Islet precursor cell (in vitro differentiated cells): ENCODE measurements at regions not wholly inside any gene's neighbourhood (a gene's known extent, or its start where the extent isn't known, plus 50 kb on each side); places are given as distances from the start of the nearest gene placed in this dataset.

Experiments used
- DNase-seq: peaks from one replicate; pipeline ENCODE4 v3.0.0-alpha.2; 2018

DNA sequence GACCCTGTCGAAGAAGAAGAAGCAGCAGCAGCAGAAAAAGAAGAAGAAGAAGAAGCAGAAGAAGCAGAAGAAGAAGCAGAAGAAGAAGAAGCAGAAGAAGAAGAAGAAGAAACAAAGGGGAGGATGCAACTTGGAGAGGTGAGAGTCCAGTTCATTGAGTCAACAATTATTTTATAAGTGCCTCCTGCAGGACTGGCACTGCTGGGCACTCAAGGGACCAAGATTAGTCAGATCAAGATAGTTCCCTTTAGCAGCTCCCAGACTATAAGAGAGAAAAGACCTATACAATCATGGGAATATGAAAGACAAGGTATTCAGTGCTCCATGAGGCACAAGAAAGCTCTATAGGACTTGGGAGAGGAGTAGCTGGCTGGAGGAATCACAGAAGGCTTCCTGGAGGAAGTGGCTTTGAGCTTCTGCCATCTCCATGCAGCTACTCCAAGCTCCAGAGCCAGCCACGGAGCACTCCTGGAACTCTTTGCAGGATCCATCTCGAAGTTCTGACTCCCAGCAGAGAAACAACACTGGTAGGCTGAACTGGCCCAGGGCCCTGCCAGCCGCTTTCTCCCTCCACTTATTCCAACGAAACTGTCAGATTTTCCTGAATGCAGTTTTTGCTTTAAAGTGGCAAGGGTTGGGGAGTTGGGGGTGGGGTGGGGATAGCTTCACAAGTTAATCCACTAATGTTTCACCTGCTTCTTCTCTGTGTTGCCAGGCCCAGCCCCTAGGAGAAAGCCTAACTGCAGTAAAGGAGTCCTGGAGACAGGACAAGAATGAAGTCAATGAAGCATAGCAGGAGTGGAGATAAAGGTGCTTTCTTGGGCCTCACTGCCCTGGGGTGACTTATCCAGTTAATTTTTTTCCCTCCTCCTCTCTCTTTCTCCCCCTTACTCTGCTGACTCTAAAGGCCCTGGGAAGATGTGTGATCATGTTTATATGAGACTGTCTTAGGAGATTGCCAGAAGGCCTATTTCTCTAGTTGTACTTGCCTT, 140.1 kb upstream of the PARP11 start:
- DNase-seq = no peak

DNA sequence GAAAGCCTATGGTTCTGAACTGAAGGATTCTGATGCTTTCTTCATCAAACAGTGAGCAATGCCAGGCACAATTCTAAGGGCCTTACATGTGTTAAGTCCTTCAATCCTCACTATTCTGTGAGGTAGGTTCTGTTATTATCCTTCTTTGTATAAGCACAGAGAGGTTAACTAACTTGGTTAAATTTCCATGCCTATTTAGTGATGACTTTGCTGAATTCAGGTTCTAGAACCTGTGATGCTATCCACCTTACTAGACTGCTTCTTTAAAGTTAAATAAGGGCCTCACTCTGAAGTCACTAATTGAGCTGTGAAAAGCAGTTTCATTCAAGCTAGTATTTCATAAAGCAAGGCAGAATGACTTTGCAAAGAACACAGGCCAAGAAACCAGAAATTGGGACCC, 138.9 kb upstream of the PARP11 start:
- no peak for DNase-seq

DNA sequence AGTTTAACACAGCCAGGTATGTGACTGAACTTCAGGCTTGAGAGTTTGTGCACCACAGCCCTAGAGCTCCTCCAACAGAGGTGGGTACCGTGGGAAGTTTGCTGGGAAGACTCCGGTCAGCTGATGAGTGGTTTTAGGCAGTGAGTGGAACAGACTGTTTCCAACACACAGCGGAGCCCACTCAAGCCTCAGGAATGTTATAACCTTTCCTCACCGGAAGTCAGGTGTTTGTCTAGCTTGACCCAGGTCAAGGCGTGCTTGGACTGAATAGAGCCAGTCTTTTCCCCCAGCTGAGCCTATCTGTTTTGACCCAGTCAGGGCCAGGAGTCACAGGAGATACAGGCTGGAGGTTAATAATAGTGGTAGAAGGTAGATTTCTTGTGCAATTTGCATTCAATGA, 138.4 kb upstream of the PARP11 start:
- DNase-seq = peak; percentile 97

DNA sequence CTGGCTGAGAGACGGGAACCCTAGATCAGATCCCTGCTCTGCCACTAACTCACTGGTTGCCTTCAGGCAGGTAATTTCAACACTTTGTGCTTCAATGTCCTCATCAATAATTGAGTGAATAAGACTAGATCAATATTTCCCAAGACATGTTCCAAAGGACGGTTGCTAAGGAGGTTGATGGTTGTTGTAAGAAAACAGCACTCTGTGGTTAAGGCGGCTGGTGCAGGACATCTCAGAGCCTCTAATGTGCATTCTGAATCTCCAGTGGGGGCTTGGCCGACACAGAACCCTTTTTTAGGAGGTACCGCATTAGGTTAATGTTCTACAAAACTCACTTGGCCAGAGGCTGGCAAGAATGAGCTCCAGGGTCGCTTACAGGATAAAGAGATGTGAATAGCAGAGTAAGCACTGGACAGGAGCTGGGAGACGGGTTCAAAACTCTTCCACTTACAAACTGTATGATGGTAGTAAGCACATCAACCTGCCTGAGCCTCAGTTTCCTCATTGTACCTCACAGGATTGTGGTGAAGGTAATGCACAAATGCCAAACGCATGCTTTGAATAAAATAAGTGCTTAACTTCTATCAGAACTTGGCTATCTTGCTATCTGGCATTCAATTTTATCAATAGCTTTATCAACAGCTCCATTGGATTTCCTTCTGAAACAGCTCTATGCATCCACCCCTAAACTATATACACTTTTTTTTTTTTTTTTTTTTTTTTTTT, 136.9 kb upstream of the PARP11 start:
- DNase-seq = peak; percentile 52

DNA sequence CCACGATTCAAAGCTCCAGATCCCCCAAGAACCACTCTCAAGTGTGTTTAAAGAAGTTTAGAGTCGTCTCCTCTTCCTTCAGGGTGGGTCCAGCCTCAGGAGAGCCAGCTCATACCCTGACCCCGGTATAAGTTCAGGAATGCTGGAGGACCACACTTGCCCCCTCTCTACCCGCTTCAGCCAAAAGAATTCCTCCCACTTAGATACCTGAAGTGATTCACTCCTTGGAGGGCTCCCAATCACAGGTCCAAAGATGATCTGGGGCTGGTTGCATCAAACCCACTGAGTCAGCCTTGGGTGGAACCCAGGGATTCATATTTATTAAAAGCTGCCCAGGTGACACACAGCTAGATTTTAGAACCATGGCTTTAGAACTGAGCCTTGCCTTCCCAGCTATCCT, 133.5 kb upstream of the PARP11 start:
- DNase-seq = peak; percentile 43

DNA sequence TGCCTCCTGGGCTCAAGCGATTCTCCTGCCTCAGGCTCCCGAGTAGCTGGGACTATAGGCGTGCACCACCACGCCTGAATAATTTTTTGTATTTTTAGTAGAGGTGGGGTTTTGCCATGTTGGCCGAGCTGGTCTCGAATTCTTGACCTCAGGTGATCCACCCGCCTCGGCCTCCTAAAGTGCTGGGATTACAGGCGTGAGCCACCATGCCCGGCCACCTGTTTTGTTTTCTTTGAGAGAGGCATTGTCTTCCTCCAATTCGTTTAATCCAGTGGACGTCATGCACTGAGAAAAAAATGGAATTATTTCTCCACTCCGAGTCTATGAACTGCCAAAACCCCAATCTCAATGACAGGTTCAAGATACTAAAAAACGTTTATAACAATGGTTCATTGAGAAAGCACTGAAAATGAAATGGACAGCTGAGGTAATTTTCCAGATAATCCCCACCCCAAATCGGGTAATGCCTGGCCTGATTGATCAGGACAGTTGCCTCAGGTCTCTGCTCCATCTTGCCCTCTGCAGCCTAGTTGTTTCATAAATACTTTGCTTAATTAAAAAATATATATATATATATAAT, 132.7 kb upstream of the PARP11 start:
- DNase-seq = peak; percentile 17

DNA sequence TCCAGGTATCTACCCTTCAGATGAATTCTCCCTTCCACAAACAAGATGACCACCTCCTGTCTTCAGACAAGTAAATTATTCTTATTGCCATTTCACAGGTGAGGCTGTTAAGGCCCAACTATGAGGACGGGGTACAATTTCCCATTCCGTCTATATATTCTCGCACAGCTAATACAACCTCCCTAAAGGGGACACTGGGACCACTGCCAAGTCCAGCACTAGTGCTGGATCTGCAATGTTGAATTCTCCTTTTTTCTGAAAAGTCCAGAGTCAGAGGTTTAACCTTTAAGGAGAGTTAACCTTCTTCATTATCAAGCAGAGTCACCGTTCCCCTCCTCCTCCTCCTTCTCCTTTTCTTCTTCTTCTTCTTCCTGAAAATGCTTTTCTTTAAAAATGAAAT, 130.4 kb upstream of the PARP11 start:
- DNase-seq = no peak

DNA sequence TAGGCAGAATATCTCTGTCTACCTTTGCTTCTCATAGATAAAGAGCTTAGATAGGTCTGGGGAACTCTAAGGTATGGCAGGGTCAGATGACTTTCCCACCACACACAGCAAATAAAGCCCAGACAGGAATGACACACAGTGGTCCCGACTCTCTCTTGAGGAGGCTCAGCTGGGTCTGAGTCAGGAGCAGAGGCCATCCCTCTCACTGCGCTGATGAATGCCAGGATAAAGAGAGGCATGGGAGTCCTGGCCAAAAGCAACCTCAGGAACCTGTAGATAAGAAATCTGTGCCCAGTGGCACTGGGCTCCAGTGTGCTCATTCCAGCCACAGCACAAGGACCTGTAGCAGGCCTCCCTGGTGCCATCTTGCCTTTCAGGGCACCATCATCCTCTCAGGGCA, 129.4 kb upstream of the PARP11 start:
- DNase-seq = peak; percentile 79

DNA sequence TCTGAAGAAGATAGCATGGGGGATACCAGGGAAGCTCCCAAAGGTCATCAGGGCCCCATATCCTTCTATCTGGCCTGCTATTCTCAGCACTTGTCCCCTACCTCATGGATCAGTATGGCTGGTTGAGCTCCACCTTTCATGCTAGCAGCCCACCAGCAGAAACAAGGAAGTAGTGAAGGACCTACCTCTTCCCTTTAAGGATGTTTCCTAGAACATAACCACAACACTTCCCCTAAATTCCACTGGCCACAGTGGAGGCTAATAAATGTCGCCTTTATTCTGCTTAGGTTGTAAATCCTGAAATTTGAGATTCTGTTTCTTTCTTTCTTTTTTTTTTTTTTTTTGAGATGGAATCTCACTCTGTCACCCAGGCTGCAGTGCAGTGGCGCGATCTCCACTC, 128.6 kb upstream of the PARP11 start:
- DNase-seq = peak; percentile 33

DNA sequence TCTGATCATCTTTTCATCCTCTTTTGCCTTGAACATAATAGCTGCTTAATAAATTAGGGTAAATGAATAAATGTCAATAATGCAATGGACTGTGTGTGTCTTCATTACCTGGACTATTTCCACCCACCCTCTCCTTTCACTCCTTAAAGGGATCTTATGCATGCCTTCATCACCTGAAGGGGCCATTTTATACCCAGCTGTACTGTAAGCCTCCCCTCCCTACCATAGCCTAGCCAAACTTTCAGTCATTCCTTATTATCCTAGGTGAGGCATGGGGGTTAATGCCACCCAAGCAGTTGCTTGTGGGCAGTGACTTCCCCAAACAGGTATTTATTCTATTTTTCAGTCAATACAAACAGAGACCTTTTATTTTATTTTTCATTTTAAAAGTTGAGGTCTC, 127.8 kb upstream of the PARP11 start:
- peak; percentile 18 for DNase-seq

DNA sequence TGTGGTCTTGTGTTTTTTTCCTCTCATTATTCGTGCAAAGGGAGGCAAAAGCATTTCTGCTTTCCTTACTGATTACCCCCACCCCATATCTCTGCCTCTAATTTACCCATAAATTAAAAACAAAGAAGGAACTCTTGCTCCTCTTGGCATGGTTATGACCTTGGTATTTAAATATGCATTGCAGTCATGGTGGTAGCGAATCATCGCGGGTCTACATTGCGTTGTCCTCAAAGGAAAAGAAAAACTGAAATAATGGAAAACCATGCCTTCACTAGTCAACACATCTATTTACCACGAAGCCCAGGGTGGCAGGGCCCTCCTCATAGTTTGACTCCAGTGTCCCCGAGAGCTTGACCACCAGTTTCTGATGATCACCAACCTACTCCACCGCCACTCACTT, 126.7 kb upstream of the PARP11 start:
- peak; percentile 22 for DNase-seq

DNA sequence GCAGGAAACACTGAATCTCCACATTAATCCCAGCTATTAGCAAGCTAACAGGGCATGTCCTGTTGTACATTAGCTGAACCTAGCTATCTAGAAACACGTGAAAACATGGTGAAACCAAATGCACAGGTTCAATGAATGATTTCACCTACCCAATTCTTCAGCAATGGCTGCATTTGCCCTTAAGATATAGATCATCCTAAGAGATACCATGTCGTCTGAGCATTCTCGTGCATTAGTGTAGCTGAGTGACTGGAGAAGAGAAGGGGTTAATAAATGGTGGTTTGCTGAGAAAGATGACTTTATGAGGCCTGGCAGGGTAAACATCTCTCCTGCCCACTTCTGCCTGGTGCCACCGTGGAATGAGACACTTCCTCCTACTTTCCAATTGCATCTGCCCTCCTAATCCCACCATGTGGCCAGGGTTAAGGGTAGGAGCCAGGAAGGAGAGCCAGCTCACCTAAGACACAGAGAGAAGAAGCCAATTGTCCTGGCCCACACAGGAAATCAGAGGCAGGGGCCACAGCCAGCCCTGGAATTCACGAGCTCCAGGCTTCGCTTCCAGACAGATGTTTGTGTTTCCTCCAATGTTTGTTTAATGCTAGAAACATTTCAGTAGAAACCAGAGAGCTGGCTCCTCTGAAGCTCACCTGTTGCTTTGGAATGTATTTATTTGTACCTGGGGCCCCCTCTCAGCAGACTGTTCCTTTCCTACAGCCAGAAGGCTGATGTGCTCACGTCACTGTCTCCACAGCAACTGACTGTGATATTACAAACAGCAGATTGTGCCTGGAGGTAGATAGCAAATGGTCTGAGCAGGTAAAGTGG, 126.0 kb upstream of the PARP11 start:
- DNase-seq = peak; percentile 94

DNA sequence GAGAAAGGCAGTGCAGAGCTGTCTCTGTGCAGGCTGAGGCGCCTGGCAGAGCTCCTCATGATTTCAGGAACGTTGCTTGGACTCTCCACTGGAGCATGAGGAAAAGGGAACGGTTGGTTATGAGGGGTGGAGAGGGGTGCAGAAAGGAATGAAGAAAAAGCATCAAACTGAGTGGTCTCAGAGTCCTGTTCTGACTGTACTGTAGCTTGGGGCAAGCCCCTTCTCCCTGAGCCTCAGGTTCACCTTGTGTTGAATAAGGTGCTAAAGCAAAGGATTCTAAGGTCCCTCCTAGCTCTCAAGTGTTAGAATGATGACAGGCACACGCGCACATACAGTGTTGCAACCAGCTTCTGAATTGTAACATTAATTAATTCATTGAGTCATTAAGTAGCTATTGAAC, 125.2 kb upstream of the PARP11 start:
- peak; percentile 38 for DNase-seq

DNA sequence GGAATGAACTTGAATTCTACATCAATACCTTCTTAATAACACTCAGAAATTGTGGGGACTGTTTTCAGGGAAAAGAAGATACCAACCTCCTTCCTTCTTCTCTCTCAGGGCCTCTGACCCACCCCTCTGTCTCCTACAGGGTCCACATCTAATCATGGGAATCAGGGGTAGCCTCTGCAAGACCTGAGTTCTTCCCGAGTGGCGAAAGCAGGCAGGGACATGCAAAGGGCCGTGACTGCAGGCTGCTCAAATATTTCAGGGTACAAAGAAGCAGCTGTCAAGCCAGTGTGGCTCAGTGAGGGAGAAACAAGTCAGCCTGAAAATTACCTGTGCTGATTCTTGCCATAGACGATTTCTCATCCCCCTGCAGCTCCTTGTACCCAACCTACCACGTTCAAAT, 123.1 kb upstream of the PARP11 start:
- DNase-seq = peak; percentile 50

DNA sequence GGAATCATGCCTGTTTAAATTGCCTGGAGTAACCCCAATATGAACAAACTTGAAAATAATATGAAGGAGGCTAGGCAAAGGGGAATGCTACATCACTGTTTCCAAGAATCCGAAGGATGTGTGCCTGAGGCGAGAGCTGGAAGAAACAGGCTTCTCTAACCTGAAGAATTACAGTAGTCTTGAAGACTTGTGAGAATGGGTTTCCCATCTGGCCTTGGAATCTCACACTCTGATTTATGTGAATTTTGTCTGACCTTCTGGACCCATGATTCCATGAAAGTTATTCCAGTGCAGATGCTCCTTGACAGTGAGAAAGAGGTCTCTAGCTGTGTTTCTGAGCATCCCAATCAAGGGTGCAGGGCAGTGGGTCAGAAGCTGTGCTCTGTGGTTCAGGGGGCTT, 122.1 kb upstream of the PARP11 start:
- peak; percentile 61 for DNase-seq

DNA sequence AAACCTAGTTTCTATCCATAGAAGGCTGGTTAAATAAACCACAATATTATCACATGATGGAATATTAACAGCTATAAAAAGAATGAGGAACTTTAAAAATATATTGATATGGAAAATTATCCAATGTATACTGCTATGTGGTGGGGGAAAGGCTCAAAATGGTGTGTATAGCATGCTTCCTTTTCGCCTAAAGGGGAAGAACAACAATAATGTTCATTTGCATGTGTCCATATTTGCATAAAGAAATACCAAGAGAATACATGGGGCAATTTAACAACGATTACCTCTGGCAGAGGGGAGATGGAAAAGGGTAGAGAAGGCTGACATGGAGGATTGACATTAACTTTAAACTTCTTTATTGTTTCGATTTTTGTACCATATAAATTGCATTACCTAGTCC, 121.3 kb upstream of the PARP11 start:
- no peak for DNase-seq

DNA sequence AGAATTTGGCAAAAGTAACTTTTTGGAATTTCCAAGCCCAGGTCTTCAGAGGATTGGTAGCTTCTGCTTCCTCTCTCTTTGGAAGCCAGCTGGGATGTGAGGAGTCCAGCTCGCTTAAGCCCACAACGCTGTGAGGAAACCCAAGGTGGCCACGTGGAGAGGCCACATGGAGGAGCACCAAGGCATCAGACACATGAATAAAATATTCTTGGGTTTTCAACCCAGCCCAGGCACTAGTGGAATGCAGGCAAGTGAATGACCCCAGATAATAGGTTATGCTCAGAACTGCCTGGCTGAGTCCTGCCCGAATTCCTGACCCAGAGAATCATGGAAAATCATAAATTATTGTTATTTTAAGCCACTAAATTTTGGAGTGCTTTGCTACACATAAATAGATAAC, 119.7 kb upstream of the PARP11 start:
- peak; percentile 27 for DNase-seq

DNA sequence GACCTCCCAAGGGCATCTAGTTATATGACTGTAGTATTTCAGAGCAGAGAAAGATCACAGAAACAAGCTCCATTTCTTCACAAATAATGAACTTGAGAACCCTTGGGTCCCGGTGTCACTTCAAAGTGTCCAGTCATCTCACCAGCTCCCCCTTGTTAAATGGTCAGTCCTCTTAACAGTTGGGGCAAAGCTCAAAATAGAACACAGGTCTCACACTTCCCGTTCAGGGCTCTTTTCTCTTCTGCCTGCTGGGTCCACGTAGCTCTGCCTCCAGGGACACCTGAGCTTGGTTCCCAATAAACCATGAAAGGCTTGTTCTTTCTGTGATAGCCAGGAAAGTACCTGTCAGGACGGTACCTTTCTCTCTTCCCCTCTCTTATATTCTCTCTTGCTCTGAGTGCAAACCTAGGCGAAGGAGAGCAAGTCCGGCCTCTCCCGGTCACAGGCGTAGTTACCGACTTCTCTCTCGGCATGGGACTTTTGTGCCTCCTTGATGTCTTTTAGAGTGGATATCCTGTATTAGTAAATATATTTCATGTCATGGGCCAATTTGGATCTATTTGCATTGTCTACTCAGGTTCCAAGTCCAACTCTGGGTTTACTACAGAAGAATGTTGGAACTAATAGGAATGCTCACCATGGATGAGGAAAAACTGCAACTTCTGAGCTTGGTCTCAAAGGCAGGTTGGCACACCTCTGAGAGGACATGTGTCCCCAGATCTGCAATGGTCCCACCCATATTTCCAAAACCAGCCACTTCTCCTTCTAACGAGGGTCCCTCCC, 118.8 kb upstream of the PARP11 start:
- DNase-seq = peak; percentile 48

DNA sequence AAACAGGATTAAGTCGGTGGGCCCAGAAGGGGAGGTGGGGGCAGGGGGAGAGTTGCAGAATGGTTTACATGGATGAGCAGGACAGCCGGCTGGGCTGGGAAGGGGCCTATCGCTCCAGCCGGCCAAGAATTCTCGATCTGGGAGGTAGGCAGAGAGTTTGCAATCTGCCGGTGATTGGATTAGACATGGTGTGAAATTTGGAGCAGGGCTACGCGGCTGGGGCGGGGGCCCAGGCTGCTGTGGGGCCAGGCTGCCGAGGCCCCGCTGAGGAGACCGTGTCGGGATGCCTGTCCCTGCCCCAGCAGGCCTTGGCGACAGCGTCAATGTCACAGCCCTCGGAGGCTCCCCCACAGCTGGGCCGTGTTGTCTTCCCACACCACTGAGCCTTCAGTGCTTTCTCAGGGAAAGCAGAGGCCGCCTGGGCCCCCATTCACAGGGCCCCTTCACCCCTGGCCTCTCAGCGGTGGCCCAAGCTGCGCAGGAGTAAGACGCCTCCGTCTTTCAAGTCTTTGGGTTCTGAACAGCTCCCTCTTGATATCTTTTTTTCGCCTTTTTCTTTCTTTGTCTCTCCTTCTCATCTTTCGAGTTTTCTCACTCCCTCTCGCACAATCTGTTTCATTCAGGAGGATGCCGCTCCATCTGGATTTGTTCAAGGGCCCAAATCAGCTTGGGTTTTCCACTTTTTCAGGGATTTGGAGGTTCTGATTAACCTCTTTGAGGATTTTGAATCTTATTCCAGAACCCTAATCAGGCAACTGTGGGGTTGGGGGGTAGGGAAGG, 117.5 kb upstream of the PARP11 start:
- peak; percentile 53 for DNase-seq

DNA sequence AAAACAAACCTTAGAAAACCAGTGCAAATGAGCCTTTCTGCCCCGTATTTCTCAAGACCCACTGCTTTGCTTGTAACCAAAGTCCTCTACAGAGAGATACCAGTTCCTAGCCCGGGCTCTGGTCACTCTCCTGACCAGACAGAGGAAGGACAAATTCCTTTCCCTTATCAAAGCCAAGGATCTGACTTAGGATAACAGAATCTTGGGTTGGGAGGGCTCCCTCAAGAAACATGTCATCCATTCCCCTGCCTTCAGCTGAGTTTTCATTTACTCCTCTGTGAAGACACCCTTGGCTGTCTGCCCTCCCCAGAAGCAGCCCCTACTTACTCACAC, 116.0 kb upstream of the PARP11 start:
- DNase-seq = no peak

DNA sequence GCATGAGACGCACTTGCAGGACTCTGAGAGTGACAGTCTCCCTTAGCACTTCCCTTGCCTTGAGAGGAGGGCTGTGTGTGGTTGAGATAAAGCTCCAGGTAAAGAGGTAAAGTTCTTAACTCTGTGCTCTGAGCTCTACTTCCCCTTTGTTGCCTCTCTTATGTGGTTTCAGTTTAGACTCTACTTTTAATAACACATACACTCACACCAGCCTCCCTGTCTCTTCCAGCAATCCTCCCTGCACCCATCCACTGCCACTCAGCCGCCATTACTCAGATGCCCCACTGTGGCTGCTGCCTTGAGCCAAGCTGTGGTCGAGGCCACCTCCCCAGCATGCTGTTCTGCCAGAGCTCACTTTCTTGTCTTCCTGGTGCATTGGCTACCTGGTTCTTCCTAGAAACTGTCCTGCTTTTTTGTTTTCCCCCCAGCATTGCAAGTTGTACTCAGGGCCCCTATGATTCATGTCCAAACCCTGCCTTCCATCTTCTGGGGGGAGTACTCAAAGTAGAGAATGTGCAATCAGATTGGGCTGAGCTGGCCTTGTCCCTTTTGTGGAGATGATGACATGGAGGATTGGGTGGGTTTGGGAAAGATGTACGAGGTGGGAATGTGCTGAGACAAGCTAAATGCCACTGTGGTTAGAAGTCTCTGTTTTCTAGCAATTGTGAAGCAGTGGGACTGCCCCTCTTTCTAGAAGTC, 115.5 kb upstream of the PARP11 start:
- DNase-seq = peak; percentile 88
